Endothelial cell of umbilical vein (primary cell): ENCODE measurements at regions not wholly inside any gene's neighbourhood (a gene's known extent, or its start where the extent isn't known, plus 50 kb on each side); places are given as distances from the start of the nearest gene placed in this dataset.

Source experiments
- JUN ChIP-seq: IDR thresholded peaks from 2 replicates; pipeline ENCODE4 v1.6.1; 2011; ENCODE audit warnings: borderline replicate concordance, low read depth; ENCODE audit not compliant: insufficient read length, insufficient read depth
- POLR2A ChIP-seq: IDR thresholded peaks from 2 replicates; pipeline ENCODE4 v1.6.1; 2012; ENCODE audit warnings: low read depth, mild to moderate bottlenecking, control low read depth, low read length
- POLR2AphosphoS5 ChIP-seq: IDR thresholded peaks from 2 replicates; pipeline ENCODE4 v1.6.1; 2012; ENCODE audit warnings: low read depth, mild to moderate bottlenecking, control low read depth, low read length, moderate library complexity; ENCODE audit not compliant: insufficient read depth
- TF ChIP-seq, protein P1 (sequence below), 2 donors: IDR thresholded peaks; 1 replicate in 1 of 2; 2 replicates in 1 of 2; pipeline ENCODE4 v1.5.1; 2011; ENCODE audit warnings: low read length in 2 of 2, mild to moderate bottlenecking in 2 of 2, moderate library complexity in 2 of 2, control low read depth in 1 of 2, inconsistent platforms in 1 of 2, low read depth in 1 of 2; ENCODE audit not compliant: insufficient read depth in 1 of 2; ENCODE audit errors: extremely low read depth in 1 of 2
- TF ChIP-seq, protein P2 (sequence below): IDR thresholded peaks from 2 replicates; pipeline ENCODE4 v1.6.1; 2011; ENCODE audit not compliant: insufficient read depth, insufficient read length

- TF ChIP-seq, protein P1, sequence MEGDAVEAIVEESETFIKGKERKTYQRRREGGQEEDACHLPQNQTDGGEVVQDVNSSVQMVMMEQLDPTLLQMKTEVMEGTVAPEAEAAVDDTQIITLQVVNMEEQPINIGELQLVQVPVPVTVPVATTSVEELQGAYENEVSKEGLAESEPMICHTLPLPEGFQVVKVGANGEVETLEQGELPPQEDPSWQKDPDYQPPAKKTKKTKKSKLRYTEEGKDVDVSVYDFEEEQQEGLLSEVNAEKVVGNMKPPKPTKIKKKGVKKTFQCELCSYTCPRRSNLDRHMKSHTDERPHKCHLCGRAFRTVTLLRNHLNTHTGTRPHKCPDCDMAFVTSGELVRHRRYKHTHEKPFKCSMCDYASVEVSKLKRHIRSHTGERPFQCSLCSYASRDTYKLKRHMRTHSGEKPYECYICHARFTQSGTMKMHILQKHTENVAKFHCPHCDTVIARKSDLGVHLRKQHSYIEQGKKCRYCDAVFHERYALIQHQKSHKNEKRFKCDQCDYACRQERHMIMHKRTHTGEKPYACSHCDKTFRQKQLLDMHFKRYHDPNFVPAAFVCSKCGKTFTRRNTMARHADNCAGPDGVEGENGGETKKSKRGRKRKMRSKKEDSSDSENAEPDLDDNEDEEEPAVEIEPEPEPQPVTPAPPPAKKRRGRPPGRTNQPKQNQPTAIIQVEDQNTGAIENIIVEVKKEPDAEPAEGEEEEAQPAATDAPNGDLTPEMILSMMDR (IDR thresholded peaks at IDR 0.05; ENCODE audit: extremely low read depth in 1 of 2, insufficient read depth in 1 of 2, low read depth in 1 of 2, low read length in 2 of 2), result no peak
- no peak for TF ChIP-seq POLR2A
- no peak for TF ChIP-seq POLR2AphosphoS5
- no peak for TF ChIP-seq JUN
- TF ChIP-seq, protein P2, sequence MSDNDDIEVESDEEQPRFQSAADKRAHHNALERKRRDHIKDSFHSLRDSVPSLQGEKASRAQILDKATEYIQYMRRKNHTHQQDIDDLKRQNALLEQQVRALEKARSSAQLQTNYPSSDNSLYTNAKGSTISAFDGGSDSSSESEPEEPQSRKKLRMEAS, result no peak
Measured at GRCh38 chr6:81295310-81295709, 457.2 kb downstream of the TENT5A start.
